ENCODE measurements at regions not wholly inside any gene's neighbourhood (a gene's known extent, or its start where the extent isn't known, plus 50 kb on each side); places are given as distances from the start of the nearest gene placed in this dataset.
"Not testable (repeated sequence)": the region's sequence is repeated elsewhere in the genome, so short reads cannot be mapped to it uniquely, and the experiment has no call there.

DNA sequence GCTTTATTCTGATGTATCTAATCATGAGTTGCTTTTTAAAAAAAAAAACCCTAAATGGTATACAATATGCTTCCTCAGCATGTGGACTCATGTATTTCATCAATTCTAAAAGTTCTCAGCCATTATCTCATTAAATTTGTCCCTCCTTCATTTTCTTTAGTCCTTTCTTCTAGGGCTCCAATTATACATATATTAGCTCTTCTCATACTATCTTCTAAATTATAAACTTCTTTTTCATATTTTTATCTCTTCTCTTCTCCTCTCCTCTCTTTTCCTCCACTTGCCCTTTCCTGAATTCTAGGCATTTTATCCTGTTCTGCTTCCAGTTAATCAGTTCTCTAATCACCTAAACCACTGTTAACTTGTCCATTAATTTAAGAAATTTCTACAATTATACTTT is 55.0 kb upstream of the IL33 start:
- no peak for DNase-seq (ENCODE audit: low read depth in 1 of 2, low spot score in 1 of 2)

DNA sequence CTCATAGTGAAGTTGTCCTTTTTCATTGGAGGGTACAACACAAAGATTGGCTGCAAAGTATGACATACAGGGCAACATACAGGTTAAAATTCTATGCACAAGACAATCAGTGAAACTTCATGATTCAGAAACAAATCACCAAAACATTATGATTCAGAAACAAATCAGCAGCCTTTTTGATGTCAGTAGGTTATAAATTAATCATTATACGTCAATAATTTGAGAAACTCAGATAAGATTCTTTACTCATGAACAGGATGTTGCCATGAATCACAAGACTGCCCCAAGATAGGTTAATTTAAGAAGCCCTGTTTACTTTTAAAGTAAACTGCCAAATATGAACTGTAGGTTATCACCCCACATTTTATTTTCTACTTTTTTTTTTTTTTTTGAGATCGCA is 62.2 kb upstream of the IL33 start:
- DNase-seq (ENCODE audit: low read depth in 1 of 2, low spot score in 1 of 2), result no peak

DNA sequence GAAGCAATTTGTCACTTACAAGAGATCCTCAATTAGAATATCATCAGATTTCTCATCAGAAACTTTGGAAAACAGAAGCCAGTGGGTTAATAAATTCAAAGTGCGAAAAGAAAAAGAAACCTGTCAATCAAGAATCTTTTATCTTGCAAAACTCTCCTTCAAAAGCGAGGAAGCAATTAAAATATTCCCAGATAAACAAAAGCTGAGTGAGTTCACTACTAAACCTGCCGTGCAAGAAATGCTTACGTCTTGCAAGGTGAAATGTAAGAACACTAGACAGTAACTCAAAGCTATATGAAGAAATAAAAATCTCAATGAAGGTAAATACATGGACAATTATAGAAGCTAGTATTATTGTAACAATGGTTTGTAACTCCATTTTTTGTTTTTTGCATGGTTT is 62.8 kb upstream of the IL33 start:
- no peak for DNase-seq (ENCODE audit: low read depth in 1 of 2, low spot score in 1 of 2)

DNA sequence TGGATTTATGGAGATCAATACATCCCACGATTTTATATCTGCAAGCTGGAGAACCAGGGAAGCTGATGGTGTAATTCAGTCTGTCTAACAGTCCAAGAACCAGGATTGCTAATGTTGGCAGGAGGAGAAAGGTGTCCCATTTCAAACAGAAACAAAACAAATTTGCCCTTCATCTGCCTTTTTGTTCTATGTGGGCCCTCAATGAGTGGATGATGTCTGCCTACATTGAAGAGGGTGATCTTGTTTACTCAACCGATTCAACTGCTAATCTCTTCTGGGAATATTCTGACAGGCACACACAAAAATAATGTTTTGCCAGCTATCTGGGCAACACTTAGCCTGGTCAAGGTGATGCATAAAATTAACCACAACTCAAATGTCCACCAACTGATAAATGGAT is 65.1 kb upstream of the IL33 start:
- no peak for DNase-seq (ENCODE audit: low read depth in 1 of 2, low spot score in 1 of 2)

DNA sequence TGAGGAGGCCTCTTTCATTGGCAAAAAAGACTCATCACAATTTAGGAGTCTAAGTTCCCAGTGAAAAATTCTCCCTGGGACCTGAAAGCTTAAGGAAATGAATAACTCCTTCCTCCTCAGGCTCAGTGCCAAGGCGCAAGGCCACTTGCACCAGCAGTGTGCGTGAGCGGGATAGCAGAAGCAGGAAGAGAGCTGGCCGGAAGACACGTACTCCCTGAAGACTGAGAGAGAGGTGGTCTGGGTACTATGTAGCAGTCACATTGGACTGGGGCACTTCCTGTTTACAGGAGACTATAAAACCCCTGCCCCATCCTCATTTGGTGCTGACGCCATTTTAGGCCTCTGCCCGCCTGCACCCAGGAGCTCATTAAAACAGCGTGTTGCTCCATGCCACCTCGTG is 66.3 kb upstream of the IL33 start:
- DNase-seq (ENCODE audit: low read depth in 1 of 2, low spot score in 1 of 2), result no peak

DNA sequence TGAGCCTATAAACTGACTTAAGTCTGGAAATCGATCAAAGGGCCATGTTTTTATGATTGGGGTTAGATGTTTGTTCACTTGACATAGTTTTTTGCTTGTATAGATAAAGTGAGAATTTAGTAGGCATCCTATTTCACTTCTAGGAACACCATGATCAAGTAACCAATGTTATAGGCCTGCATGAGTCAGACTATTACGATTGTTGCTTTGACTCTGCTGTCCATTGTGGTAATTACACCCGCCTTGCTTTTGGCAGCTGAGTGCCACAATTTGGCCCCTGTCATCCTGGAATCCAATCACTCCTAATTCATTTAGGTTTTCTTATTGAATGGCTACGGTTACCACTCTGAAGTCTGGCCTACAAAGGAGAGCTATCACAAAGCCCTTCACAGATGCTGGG is 67.8 kb upstream of the IL33 start:
- no peak for DNase-seq (ENCODE audit: low read depth in 1 of 2, low spot score in 1 of 2)

DNA sequence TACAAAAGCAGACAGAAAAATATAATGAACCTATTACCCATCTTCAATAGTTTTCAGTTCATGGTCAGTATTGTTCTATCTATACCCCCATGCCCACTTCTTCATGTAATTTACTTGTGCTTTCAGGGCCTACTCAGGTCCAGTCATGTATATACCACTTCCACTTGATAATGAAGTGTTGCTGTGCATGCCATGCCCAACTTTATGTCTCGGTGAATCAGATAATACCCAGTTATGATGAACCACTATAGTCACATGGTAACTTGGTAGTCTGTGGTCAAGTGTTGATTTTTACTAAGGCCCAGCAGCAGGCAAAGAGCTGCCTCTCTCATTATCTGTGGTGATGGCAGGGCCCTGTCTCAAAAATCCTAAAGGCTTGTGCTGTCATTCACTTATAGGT is 70.7 kb upstream of the IL33 start:
- no peak for DNase-seq (ENCODE audit: low read depth in 1 of 2, low spot score in 1 of 2)

DNA sequence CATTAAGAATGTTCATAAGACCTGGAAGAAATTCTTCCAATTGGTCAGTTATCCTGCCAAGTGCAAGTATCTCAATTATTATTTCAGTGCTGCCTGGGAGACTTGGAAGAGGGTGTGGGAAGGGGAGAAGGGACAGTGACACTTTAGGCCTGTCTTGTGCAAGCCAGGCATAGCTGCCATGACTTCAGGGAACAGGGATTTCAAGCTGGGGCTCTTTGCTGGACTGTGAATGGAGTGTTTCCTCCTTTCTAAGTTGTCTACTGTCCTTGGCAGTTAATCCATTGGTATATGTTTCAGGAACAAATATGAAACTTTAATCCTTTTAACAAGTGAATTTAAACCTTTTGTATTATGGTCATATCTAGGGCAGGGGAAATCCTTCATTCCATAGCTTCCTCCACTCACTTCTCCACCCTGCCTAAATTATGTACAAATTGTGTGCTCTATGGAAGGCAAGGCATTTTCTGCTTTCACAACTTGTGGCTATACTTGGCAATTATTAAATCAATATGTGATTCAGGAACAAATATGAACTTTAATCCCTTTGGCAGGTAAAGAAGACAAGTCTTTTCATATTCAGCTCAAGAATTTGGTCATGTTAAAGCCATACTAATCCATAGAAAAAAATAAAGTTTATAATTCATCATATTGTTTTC is 72.7 kb upstream of the IL33 start:
- DNase-seq (ENCODE audit: low read depth in 1 of 2, low spot score in 1 of 2), result no peak

DNA sequence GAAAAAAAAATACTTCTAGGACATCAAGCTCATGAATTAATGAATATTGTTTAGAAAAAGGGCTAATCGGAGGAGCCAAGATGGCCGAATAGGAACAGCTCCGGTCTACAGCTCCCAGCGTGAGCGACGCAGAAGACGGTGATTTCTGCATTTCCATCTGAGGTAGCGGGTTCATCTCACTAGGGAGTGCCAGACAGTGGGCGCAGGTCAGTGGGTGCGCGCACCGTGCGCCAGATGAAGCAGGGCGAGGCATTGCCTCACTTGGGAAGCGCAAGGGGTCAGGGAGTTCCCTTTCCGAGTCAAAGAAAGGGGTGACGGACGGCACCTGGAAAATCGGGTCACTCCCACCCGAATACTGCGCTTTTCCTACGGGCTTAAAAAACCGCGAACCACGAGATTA is 79.8 kb upstream of the IL33 start:
- not testable (repeated sequence) for DNase-seq (ENCODE audit: low read depth in 1 of 2, low spot score in 1 of 2)

DNA sequence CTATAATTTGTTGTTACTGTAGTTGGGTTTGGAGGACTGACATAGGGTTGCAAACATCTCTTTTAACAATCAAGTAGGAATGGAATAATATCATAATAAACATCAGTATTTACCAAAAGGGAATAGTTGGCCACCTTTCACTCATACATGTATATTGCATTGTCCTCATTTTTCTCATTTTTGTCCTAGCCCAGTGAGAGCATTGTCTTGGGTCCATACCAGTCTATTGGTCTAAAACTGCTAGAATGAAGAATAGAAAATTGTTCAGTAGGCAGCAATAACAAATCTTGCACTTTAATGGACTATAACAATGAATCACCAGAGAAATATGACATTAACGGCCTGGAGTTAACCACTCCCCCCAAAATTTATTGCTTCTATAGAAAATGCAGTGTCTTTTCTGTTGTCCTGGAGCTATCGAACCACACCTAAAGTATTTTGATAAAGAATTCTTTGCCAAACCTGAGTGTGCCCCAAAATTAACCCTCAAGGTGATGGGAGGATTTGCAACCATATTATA is 80.9 kb upstream of the IL33 start:
- no peak for DNase-seq (ENCODE audit: low read depth in 1 of 2, low spot score in 1 of 2)

DNA sequence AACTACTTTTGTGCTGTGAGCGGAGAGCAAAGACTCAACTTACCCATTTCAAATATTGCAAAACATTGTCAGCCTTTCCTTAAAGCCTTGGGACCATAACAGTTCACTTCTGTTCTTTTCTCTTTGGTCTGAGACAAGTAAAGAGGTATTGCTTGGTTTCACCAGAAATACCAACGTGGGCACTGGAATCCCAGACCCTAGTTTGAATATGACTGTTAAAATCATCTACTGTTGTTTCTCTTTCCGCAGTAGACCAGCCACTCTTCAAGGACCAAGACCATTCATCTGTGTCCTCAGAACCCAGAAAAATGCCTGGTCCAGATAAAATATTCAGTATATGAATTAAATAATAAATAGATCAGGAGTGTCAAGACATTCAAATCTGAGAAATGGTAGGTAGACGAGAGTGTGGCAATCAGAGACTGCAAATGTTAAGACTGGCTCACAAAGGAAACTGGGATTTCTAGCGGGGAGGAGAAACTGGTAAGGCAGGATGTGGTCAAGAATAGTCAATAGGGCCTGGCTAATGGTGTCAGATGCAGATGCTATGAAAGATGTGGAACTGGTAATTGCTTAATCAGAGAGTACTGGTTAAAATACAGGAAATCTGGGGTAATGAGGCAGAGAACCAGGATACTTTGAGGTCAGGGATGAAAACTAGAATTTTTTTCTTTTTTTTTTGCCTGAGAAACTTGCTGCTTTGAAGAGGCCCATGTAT is 82.1 kb upstream of the IL33 start:
- no peak for DNase-seq (ENCODE audit: low read depth in 1 of 2, low spot score in 1 of 2)

DNA sequence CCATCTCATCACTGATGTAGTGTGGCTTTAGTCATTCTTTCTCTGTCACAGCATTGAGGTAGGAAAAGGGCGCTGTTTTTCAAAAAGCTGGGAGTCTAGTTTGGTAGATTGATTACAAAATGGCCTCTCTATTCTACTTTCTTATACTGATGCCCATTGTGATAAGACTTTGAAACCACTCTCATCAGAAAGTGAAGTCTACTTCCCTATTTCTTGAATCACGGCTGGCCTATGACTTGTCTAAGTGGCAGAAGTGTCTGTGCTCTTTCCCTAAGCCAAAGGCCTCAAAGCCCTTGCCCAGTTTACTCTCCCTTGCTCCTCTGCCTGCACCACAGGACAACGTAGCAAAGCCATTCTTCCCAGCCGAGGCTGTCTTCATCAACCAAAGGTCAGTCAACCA is 83.0 kb upstream of the IL33 start:
- DNase-seq (ENCODE audit: low read depth in 1 of 2, low spot score in 1 of 2), result no peak

DNA sequence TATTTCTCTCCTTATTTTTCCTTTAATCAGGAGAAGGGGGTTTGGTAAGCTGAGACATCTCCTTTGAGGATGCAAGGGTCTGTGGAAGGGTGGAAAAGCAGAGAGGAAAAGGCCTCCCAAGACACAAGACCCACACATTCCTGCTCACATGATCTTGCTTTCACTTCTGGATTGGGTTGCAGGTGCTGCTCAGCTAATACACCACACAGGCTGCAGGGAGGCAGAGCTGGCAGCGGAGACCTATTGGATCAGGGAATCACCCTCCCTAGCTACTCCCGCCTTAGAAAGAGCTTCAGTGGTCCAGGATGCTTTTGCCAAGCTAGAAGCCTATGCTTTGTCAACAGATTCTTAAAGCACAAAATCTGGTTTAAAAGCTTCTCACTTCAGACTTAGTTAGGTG is 87.6 kb upstream of the IL33 start:
- no peak for DNase-seq (ENCODE audit: low read depth in 1 of 2, low spot score in 1 of 2)

DNA sequence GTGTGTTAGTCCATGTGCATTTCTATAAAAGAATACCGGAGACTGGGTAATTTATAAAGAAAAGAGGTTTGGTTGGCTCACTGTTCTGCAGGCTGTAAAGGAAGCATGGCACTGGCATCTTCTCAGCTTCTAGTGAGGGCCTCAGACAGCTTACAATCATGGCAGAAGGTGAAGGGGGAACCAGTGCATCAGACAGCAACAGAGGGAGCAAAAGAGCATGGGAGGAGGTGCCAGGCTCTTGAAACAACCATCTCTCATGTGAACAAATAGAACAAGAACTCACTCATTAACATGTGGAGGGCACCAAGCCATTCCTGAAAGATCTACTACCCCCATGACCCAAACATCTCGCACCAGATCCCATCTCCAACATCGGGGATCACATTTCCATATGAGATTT is 89.2 kb upstream of the IL33 start:
- no peak for DNase-seq (ENCODE audit: low read depth in 1 of 2, low spot score in 1 of 2)

DNA sequence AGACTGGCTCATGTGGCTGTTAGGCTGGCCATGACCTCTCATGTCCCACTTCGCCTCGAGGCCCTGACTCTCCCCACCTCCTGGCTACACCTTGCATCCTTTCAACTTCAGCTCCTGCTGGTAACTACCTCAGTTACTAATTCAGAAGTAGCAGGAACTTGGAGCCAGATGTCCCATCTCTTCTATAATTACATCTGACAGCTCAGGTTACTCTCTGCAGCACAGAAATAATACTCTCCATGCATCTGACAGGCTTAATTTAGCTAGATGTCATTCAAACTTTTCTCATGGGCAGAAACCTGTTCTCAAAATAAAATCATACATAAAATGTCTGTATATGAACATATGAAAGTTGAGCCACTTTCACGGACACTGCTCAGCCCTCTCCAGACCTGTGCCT is 92.2 kb upstream of the IL33 start:
- no peak for DNase-seq (ENCODE audit: low read depth in 1 of 2, low spot score in 1 of 2)

DNA sequence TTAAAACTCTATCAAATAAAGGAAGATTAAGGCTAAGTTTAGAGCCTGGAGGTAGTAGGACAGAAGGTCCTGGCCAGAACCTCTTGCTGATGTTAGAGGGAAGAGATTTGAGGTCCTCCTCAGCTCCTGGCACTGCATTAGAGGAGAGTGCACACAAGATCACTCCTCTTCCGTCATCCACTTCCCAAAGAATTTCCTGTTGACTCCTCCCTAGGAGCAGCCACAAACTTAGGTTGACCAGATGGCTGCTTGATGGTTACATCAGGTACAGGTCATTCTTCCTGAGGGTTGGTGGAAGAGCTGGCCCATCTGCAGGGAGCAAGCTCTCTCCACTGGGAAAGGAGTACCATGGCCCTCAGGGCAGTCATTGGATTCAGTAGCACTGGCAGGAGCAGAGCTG is 93.9 kb upstream of the IL33 start:
- no peak for DNase-seq (ENCODE audit: low read depth in 1 of 2, low spot score in 1 of 2)

DNA sequence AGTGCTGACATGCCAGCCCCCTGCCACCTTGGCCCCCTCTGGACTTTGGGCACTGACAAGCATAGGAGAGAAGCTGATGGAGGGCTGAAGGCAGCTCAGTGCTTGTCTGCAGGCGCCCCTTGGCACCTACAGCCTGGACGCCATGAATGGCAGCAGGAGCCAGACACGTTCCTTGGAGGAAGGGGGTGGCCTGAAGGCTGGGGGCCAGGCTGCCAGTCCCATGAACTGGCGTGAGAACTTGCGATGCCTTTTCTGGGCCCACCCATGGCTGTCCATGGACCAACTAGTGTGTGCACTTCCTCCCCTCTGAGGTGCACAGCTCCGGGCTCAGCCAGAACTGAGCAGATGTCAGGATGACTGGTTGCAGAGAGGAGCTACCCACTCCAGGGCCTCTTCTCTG is 99.0 kb upstream of the RANBP6 start:
- DNase-seq (ENCODE audit: low read depth in 1 of 2, low spot score in 1 of 2), result no peak

DNA sequence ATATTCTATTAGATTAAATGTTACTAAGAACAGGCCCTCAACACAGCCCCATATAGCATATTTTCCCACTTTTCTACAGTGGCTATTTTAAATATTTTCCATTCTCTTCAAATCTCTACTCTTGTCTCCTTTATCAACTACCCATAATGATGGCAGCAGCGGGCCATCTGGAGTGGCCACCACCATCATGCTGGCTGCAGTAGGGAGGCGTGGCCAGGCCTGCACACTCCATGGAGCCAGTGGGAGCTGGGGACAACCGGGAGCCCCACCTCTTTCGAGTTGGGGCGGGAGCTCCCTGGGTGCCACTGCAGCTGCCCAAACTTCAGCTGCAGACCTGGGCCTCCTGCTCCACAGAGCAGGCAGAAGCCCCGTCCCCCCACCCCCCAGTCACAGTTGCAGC is 98.4 kb upstream of the RANBP6 start:
- DNase-seq (ENCODE audit: low read depth in 1 of 2, low spot score in 1 of 2), result no peak

DNA sequence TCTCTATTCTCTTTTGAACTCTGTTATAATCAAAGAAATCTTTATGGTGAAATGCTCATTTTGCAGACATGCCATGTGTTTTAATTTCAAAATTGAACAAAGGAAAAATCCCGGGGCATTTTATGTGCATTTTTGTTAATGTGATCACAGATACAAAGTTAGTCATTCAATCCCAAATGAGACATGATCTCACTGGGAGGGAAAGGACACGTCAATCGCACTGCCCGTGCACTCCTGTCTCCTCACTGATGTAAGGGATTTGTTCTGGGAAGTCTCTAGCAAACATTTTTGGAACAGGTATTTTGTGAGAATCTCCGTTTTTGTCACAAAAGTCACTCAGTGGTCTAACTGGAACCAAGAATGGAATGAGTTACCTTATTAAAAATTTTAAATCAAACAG is 97.9 kb upstream of the RANBP6 start:
- DNase-seq (ENCODE audit: low read depth in 1 of 2, low spot score in 1 of 2), result no peak

DNA sequence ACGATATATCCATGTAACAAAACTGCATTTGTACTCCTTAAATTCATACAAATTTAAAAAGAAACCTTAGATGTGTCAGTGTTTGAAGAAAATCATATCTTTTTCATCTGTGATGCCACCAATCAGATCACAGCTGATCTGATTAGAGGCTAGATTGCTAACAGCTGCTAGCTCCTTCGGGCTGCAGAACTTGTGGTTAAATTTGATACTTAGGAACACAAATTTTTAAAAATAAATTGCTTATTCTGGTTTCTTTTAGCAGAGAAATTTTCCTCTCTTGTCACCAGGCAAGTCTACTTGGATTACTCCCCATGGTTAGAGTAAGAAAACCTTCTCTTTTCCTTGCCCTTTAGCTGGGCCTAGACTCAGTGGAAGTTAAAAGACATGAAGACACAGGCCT is 94.6 kb upstream of the RANBP6 start:
- no peak for DNase-seq (ENCODE audit: low read depth in 1 of 2, low spot score in 1 of 2)

DNA sequence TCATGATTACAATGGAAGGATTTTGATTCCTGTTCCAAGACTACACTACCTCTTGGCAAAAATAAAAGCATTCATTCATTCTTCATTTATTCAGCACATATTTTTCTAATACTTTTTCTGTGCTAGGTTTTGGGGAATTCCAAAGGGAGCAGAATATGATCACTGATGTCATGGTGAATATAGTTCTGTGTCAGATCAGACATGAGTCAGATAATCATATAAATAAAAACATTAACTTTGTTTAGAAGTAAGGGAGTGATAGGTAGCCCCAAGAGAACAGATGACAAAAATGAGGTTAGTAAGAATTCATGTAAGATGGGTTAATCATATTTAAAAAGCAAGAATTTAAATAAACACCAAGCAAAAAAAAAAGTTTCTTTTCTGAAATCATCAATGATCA is 94.1 kb upstream of the RANBP6 start:
- DNase-seq (ENCODE audit: low read depth in 1 of 2, low spot score in 1 of 2), result no peak

DNA sequence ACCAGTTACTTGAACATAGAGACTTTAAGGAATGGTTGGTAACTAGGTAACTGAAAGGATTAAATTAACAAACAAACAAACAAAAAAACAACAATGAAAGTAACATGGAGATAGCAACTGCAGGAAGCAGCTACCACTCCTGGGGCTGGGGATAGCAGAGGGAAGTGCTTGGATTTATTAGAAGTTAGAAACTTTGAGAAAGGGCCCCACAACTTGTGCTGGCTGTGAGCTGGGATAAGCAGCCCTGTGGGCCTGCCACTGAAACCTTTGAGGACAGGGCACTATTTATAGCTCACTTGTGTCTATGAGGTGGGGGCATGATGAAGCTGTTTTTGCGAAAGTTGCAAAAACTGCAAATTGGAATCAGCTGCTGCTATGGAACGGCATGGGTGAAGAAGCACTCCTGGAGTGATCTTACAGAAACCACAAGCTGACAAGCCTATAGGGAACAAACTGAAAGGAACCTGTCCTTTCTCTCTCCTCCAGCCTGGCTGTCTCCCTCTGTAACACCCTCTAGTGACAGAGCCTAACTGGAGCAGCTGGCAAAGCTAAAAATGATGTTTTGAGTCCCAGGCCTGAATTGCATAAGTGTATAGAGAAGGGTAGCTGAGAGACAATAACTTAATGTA is 91.4 kb upstream of the RANBP6 start:
- no peak for DNase-seq (ENCODE audit: low read depth in 1 of 2, low spot score in 1 of 2)

DNA sequence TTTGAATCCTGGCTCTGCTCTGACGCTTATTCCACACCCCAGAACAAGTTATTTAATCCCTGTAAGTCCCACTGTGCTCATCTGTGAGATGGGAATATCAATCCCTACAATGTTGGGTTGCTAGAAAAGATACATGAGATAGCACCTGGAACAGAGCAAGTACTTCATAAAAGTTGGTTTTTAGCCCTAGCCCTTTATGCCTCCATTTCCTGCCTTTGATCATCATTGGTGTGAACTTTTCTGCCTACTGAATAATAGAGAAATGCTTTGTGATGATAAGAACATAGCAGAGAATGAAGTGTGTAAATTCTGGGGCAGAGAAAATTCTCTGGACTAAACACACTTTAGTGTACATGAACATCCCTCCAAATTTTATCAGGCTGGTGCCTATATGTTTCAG is 90.3 kb upstream of the RANBP6 start:
- no peak for DNase-seq (ENCODE audit: low read depth in 1 of 2, low spot score in 1 of 2)

All from activated T-helper 1 cell treated with anti-CD3 and anti-CD28 coated beads, Interleukin-2, amount 50 U/mL, for 16 hours (primary cell).